Naive thymus-derived CD8-positive, alpha-beta T cell (primary cell): ENCODE measurements at regions not wholly inside any gene's neighbourhood (a gene's known extent, or its start where the extent isn't known, plus 50 kb on each side); places are given as distances from the start of the nearest gene placed in this dataset.
"Not testable (repeated sequence)": the region's sequence is repeated elsewhere in the genome, so short reads cannot be mapped to it uniquely, and the experiment has no call there.

Source experiments
- ATAC-seq, 2 donors: fragments of 150-1000 bp; cut with Tn5 transposase in 1 of 2; sonication (Bioruptor Pico), chemical (Tn5 transposase) in 1 of 2; 1 replicate in 1 of 2; 2 replicates in 1 of 2; pipeline ENCODE4 v1.10.0; 2021; ENCODE audit warnings: mild to moderate bottlenecking in 2 of 2, moderate library complexity in 2 of 2
- POLR2A ChIA-PET: fragments of 350-600 bp; sonication (Branson Sonifier 250); formaldehyde crosslinking; loops from one replicate; lab custom pipeline; 2021; ENCODE audit warnings: antibody characterized with exemption; lab: Charles Lee
- DNase-seq, 10 donors: peaks; one replicate each; pipeline versions ENCODE4 v3.0.0 to v3.0.0-alpha.2; 2020 to 2022
- H3K27ac Mint-ChIP-seq, 10 donors: one replicate each; pipeline ENCODE4 v1.8.0; 2020 to 2022; ENCODE audit warnings: mild to moderate bottlenecking in 10 of 10, mixed read lengths in 10 of 10, moderate library complexity in 4 of 10, inconsistent platforms in 1 of 10
- H3K27me3 Mint-ChIP-seq, 5 donors: one replicate each; pipeline ENCODE4 v1.8.0; 2021 to 2022; ENCODE audit warnings: mixed read lengths in 5 of 5
- H3K36me3 Mint-ChIP-seq, 3 donors: one replicate each; pipeline ENCODE4 v1.8.0; 2020 to 2022; ENCODE audit warnings: mixed read lengths in 3 of 3, mild to moderate bottlenecking in 2 of 3, inconsistent platforms in 1 of 3
- H3K4me1 Mint-ChIP-seq, 4 donors: one replicate each; pipeline ENCODE4 v1.8.0; 2021 to 2022; ENCODE audit warnings: mixed read lengths in 4 of 4
- H3K4me3 Mint-ChIP-seq, 10 donors: one replicate each; pipeline ENCODE4 v1.8.0; 2020 to 2022; ENCODE audit warnings: mild to moderate bottlenecking in 10 of 10, mixed read lengths in 10 of 10, moderate library complexity in 6 of 10, inconsistent platforms in 1 of 10
- H3K9me3 Mint-ChIP-seq, 9 donors: one replicate each; pipeline ENCODE4 v1.8.0; 2020 to 2022; ENCODE audit warnings: mixed read lengths in 9 of 9, mild to moderate bottlenecking in 3 of 9, inconsistent platforms in 1 of 9, moderate library complexity in 1 of 9

DNA sequence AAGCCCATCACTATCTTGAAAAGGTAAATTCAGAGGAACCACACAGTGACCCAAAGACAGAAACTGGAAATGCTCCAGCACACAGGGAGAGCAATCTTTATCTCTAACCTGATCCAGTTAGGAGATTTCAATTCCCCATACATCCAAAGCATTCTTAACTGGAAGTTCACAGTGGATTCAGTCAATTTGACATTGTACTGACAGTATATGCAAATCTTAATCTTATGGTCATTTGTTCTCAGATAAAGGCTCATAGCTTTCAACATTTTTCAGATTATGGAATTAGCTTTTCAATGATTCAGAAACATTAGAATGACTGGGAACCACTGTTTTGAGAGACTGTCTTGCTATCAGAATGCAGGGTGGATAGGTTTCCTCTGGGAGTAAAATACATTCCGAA is 1455.6 kb downstream of the OLFM4 start:
- no peaks in the 10 kb centered on the region for H3K36me3 Mint-ChIP-seq
- POLR2A ChIA-PET, result no interaction called here

GRCh38 chr13:54486421-54487166 is 1458.0 kb downstream of the OLFM4 start:
- Mint-ChIP-seq H3K36me3 (no peaks in the 10 kb centered on the region), H3K9me3 (peaks cover 7 to 34% (median 21%) of the 10 kb centered on the region in 9 donors), H3K4me1 (no peaks in the 10 kb centered on the region), H3K4me3 (no peak overlapping the region), H3K27ac (no peak overlapping the region), H3K27me3 (no peaks in the 10 kb centered on the region)
- no peak for DNase-seq
- POLR2A ChIA-PET, result no interaction called here
- ATAC-seq, result no peak

More for the DNA sequence above, 1455.6 kb downstream of the OLFM4 start:
- Mint-ChIP-seq H3K4me1 (no peaks in the 10 kb centered on the region), H3K27me3 (no peaks in the 10 kb centered on the region), H3K9me3 (peaks cover 0 to 28% (median 9%) of the 10 kb centered on the region in 9 donors), H3K4me3 (no peak overlapping the region), H3K27ac (no peak overlapping the region)
- no peak for ATAC-seq
- DNase-seq, result no peak

DNA sequence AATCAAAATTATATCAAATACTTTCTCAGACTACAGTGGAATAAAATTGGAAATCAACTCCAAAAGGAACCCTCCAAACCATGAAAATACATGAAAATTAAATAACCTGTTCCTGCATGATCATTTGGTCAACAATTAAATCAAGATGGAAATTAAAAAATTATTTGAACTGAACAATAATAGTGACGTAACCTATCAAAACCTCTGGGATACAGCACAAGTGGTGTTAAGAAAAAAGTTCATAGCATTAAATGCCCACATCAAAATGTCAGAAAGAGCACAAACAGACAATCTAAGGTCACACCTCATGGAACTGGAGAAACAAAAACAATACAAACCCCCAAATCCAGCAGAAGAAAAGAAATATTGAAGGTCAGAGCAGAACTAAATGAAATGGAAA is 1460.7 kb downstream of the OLFM4 start:
- Mint-ChIP-seq H3K27ac (no peak overlapping the region), H3K9me3 (peaks cover 3 to 32% (median 23%) of the 10 kb centered on the region in 9 donors), H3K4me1 (no peaks in the 10 kb centered on the region), H3K36me3 (no peaks in the 10 kb centered on the region), H3K27me3 (no peaks in the 10 kb centered on the region), H3K4me3 (no peak overlapping the region)
- no peak for ATAC-seq
- POLR2A ChIA-PET, result no interaction called here
- DNase-seq, result no peak

- DNase-seq (no peak), ATAC-seq (no peak)
- POLR2A ChIA-PET, result no interaction called here
- Mint-ChIP-seq H3K36me3 (no peaks in the 10 kb centered on the region), H3K27me3 (no peaks in the 10 kb centered on the region), H3K4me3 (no peak overlapping the region), H3K27ac (no peak overlapping the region), H3K9me3 (peaks cover 4 to 45% (median 14%) of the 10 kb centered on the region in 9 donors), H3K4me1 (no peaks in the 10 kb centered on the region)
Observed at GRCh38 chr13:54492995-54493394, 1464.4 kb downstream of the OLFM4 start.

DNA sequence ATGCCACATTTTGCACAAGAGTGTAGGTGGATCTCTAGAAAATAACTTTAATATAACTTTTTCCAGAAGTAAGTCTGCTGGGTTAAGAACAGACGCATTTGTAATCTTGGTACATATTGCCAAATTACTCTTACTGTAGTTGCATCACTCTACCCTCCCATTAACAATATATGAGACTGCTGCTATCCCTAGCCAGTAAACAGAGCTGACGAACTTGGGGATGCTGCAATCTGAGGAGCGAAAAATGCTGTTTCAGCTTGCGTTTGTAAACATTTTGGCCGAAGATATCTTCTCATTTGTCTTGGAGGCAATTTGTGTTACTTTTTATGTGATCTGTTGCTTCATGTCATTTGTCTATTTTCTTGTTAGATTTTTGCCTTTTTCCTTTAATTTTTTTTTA is 1482.8 kb downstream of the OLFM4 start:
- Mint-ChIP-seq H3K36me3 (no peaks in the 10 kb centered on the region), H3K4me3 (no peak overlapping the region), H3K4me1 (no peaks in the 10 kb centered on the region), H3K9me3 (peaks cover 0 to 15% (median 5%) of the 10 kb centered on the region in 9 donors), H3K27me3 (no peaks in the 10 kb centered on the region), H3K27ac (no peak overlapping the region)
- POLR2A ChIA-PET, result no interaction called here
- ATAC-seq (no peak), DNase-seq (no peak)

DNA sequence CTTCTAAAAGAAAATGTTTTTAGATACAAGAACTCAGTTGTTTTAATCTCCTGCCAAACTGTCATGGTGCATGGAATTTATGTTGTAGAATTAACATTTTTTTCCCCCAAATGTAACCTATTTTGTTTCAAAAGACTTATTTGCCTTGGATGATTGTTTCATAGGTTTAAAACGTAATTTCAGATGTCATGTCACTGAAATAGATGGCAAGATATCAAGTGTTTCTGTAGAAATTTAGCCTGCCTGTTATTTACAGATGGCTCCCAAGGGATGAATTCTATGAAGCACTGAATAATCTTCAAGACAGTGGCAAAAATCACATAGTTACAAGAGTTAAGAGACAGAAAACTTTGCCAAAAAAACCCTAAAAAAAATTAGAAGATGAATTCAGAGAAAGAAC is 1484.6 kb downstream of the OLFM4 start:
- no peaks in the 10 kb centered on the region for H3K27me3 Mint-ChIP-seq
- H3K27ac Mint-ChIP-seq, result no peak overlapping the region
- no peak overlapping the region for H3K4me3 Mint-ChIP-seq
- no peak for DNase-seq
- no peak for ATAC-seq
- H3K4me1 Mint-ChIP-seq, result no peaks in the 10 kb centered on the region
- H3K36me3 Mint-ChIP-seq, result no peaks in the 10 kb centered on the region
- POLR2A ChIA-PET, result no interaction called here
- H3K9me3 Mint-ChIP-seq, result peaks cover 0 to 15% (median 2%) of the 10 kb centered on the region in 9 donors

DNA sequence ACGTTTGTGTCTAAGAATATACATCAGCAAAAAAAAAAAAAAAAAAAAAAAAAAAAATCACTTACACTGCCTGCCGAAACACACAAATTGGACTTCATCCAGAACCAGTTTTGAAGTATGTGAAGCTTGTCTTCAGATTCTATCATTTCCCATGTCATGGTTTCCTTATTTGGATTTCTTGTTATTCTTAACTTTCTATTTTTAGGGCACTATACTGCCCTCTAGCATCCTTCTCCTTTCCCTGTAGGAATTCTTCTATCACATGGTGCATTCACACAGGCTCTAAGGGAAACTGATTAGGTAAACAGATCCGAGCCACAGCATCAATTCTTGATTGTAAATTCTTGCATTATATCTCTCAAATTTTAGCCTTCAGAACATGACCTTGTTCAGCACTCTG is 1507.5 kb downstream of the OLFM4 start:
- peaks cover 0 to 24% (median 7%) of the 10 kb centered on the region in 9 donors for H3K9me3 Mint-ChIP-seq
- no peaks in the 10 kb centered on the region for H3K27me3 Mint-ChIP-seq
- no peak for DNase-seq
- ATAC-seq, result no peak
- H3K4me1 Mint-ChIP-seq, result no peaks in the 10 kb centered on the region
- H3K36me3 Mint-ChIP-seq, result no peaks in the 10 kb centered on the region
- POLR2A ChIA-PET, result no interaction called here
- H3K27ac Mint-ChIP-seq, result no peak overlapping the region
- no peak overlapping the region for H3K4me3 Mint-ChIP-seq

GRCh38 chr13:54563286-54563685 is 1534.7 kb downstream of the OLFM4 start:
- H3K27me3 Mint-ChIP-seq, result no peaks in the 10 kb centered on the region
- H3K9me3 Mint-ChIP-seq, result peaks cover 0 to 13% (median 4%) of the 10 kb centered on the region in 9 donors
- no peak overlapping the region for H3K27ac Mint-ChIP-seq
- H3K4me3 Mint-ChIP-seq, result no peak overlapping the region
- no peak for ATAC-seq
- no peaks in the 10 kb centered on the region for H3K36me3 Mint-ChIP-seq
- POLR2A ChIA-PET, result no interaction called here
- H3K4me1 Mint-ChIP-seq, result no peaks in the 10 kb centered on the region
- no peak for DNase-seq

GRCh38 chr13:54572037-54572436 is 1543.4 kb downstream of the OLFM4 start:
- H3K27me3 Mint-ChIP-seq, H3K4me3 Mint-ChIP-seq, H3K27ac Mint-ChIP-seq, ATAC-seq, H3K4me1 Mint-ChIP-seq, DNase-seq, H3K36me3 Mint-ChIP-seq, POLR2A ChIA-PET: not testable (repeated sequence)
- H3K9me3 Mint-ChIP-seq, result peaks cover 6 to 48% (median 24%) of the 10 kb centered on the region in 9 donors

GRCh38 chr13:54573186-54573585 is 1544.6 kb downstream of the OLFM4 start:
- H3K4me1 Mint-ChIP-seq, result no peaks in the 10 kb centered on the region
- ATAC-seq, result no peak

GRCh38 chr13:54574791-54575190 is 1546.2 kb downstream of the OLFM4 start:
- Mint-ChIP-seq H3K4me3 (no peak overlapping the region), H3K27ac (no peak overlapping the region), H3K36me3 (peaks cover 0 to 8% (median 0%) of the 10 kb centered on the region in 3 donors), H3K4me1 (no peaks in the 10 kb centered on the region), H3K27me3 (peaks cover 0 to 1% (median 0%) of the 10 kb centered on the region in 5 donors), H3K9me3 (peaks cover 7 to 31% (median 18%) of the 10 kb centered on the region in 9 donors)
- ATAC-seq (no peak), DNase-seq (no peak)
- POLR2A ChIA-PET, result no interaction called here

More at GRCh38 chr13:54573186-54573585, 1544.6 kb downstream of the OLFM4 start:
- no peak for DNase-seq
- Mint-ChIP-seq H3K36me3 (peaks cover 0 to 8% (median 0%) of the 10 kb centered on the region in 3 donors), H3K27ac (no peak overlapping the region), H3K27me3 (peaks cover 0 to 1% (median 0%) of the 10 kb centered on the region in 5 donors), H3K9me3 (peaks cover 6 to 46% (median 24%) of the 10 kb centered on the region in 9 donors), H3K4me3 (no peak overlapping the region)
- POLR2A ChIA-PET, result no interaction called here

GRCh38 chr13:54591540-54591939 is 1562.9 kb downstream of the OLFM4 start:
- Mint-ChIP-seq H3K27me3 (no peaks in the 10 kb centered on the region), H3K9me3 (peaks cover 0 to 33% (median 13%) of the 10 kb centered on the region in 9 donors), H3K4me3 (no peak overlapping the region), H3K27ac (no peak overlapping the region), H3K36me3 (no peaks in the 10 kb centered on the region), H3K4me1 (no peaks in the 10 kb centered on the region)
- DNase-seq (no peak), ATAC-seq (no peak)
- POLR2A ChIA-PET, result no interaction called here

DNA sequence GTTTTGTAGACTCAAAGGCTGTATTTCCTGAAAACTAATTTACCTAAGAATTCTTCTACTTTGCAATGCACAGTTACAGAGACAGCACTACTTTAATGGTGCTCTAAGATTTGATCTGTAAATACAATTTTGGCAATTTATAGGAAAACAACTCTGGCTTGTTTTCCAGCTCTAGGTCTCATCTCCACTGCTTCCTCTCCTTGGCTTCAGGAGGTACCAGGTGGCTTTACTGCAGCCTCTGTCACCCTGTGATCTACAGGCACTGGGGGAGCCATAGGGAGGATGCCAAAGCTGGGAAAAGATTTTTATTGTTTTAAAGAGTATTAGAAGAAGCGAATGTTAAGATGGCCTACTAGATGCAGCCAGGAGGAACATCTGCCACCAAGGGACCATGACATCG is 1563.6 kb downstream of the OLFM4 start:
- peaks cover 0 to 29% (median 12%) of the 10 kb centered on the region in 9 donors for H3K9me3 Mint-ChIP-seq
- no peak for DNase-seq
- H3K4me3 Mint-ChIP-seq, result no peak overlapping the region
- POLR2A ChIA-PET, result no interaction called here
- H3K4me1 Mint-ChIP-seq, result no peaks in the 10 kb centered on the region
- no peaks in the 10 kb centered on the region for H3K36me3 Mint-ChIP-seq
- no peak for ATAC-seq
- H3K27me3 Mint-ChIP-seq, result no peaks in the 10 kb centered on the region
- no peak overlapping the region for H3K27ac Mint-ChIP-seq

DNA sequence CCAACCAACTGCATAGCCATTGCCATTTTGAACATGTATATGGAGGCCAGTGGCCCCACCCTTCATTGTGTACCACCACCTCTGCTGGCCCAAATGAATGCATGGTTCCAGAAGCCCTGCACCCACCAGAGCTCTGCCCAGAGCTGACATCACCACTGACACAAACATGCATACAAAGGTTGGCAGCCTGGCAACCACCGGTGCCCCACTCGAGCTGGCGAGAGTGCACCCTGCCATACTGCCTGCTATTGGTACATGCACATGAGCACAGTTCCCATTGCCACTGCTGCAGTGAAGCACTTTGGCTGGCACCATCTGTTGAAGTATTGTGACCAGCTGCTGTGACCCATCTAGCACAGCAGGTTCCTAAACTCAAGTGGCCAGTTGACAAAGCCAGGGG is 1564.9 kb downstream of the OLFM4 start:
- Mint-ChIP-seq H3K9me3 (peaks cover 0 to 29% (median 12%) of the 10 kb centered on the region in 9 donors), H3K4me3 (no peak overlapping the region), H3K36me3 (no peaks in the 10 kb centered on the region), H3K4me1 (no peaks in the 10 kb centered on the region), H3K27me3 (no peaks in the 10 kb centered on the region), H3K27ac (no peak overlapping the region)
- DNase-seq, result no peak
- POLR2A ChIA-PET, result no interaction called here
- no peak for ATAC-seq
